ENCODE measurements at regions not wholly inside any gene's neighbourhood (a gene's known extent, or its start where the extent isn't known, plus 50 kb on each side); places are given as distances from the start of the nearest gene placed in this dataset.

DNA sequence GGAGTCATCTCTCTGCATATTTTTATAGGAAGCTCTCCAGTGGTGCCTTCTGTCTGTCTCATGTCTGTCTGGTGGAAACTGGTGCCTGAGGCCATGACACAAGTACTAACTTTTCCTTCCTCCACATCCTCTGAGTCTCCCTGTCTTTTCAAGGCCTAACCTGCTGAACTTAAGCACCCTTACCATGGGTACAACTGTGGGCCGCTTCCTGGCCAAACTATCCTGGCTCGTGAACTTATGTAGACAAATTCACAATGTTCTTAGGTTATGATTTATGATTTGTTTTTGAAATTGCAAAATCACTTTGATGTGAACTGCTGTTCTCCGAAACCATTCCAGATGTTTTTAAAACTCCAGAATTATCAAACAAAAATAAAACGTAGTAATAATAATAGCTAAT, 804.5 kb upstream of the POU3F3 start:
- TF ChIP-seq CTCF (conservative IDR thresholded peaks at IDR 0.05; ENCODE audit: low read depth in 2 of 2) (no peak), ZNF114 (CRISPR knock-in tag; IDR thresholded peaks at IDR 0.05) (no peak), POLR2AphosphoS5 (IDR thresholded peaks at IDR 0.05; ENCODE audit: low read depth) (no peak), EZH2 (IDR thresholded peaks at IDR 0.05; ENCODE audit: low read depth, unreplicated experiment) (no peak), EZH2phosphoT487 (IDR thresholded peaks at IDR 0.05; ENCODE audit: unreplicated experiment) (no peak)
